SHP77 (cell line): ENCODE measurements at regions not wholly inside any gene's neighbourhood (a gene's known extent, or its start where the extent isn't known, plus 50 kb on each side); places are given as distances from the start of the nearest gene placed in this dataset.

Experiments used
- DNase-seq, 2 experiments: peaks; one replicate each; lab custom pipeline; 2025; lab: John Stamatoyannopoulos, UW

DNA sequence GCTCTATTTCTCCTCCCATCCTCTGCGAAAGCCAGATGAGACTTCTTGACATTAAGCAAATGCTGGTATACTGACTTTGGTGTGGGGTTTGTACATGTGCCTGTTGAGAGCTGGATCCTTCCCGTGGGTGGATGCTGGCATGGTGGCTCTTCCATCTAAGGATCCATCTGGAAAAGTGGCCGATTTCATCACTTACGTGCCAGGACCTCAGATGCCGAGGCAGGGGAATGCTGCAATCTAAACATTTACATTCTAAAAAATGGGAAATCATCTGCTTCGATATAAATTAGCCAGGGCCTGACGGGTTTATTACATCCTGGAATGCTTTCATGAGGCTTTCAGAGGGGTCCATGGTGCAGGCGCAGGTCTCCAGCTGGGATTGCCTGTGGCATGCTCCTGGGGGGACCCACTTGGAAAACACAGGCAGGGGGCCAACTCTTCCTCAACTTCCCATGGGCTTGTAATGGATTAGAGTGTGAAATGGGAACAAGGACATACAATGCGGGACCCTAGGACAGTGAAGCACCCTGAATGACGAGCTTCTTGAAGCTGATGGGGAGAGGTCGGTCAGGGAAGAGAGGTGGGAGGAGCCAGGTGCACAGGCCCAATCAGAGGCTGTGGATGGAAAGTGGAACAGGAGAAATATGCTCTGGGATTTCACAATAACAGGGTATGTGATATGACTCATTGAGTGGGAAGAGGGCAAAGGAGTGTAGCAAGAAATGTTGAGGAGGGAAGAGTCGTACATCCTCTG is 105.5 kb upstream of the PITX1 start:
- DNase-seq: peak; percentile 39 to 45

DNA sequence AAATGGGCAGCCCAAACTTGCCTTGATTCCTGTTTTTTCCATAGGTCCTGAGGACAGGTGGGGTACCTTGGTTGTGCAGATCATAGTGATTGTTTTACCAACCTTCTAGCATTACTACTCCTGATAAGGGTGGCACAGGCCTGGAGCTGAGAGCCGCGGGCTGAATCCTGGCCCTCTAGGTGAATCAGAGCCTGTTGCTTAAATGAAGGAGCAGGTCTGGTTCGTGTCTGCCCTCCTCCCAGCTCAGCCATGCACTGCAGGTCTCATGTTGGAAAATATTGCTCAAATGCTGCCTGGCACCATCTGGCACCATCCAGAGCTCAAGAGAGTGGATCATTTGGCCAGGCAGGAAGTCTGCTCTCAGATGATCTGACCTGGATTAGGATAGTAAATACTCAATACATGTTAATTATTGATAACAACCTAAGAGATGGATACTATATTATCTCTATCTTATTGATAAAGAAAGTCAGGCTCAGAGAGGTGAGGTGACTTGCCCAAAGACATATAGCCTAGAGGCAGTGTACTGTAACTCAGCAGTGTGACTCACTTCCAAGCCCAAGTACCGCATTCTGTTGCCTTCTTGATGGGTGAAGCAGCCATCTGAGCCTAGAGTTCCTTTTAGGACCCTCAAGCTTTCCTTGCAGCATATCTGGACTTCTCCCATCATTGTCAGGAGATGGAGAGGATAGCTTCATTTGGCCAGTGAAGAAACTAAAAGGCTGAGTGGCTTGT is 104.3 kb upstream of the PITX1 start:
- no peak for DNase-seq

DNA sequence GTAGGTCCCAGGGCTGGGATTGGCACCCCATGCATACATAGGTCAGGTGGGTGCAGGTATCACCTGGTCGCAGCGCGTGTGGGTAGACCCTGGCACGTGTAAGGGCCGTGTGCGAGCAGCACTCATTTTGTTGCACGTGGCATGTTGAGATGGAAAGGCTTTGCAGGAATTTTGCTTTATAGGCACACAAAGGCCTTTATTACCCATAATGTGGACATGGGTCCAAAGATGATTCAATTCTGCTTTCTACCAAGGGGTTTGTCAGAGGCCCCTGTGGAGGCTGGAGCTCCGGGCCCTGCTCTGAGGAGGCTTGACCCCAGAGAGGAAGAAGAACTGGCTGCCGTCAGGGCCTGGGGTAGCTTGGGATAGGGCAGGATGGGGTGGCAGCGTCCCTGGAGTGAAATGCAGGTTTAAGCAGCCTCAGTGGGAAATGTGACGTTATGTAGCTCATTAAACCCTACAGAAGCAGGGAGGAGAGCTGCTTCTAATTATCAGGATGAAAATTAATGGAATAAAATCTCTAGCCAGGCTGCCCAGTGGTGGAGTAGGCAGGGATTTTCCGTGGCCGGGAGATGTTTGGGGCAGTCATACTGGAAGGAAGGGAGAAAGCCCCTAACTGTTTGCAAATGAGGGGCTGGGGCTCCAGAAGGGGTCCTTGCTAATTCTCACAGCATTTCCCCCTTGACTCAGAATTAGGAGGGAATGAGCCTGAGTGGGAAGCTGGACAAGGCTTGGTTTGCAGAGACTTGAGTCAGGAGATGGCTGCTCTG is 103.3 kb upstream of the PITX1 start:
- DNase-seq: no peak

DNA sequence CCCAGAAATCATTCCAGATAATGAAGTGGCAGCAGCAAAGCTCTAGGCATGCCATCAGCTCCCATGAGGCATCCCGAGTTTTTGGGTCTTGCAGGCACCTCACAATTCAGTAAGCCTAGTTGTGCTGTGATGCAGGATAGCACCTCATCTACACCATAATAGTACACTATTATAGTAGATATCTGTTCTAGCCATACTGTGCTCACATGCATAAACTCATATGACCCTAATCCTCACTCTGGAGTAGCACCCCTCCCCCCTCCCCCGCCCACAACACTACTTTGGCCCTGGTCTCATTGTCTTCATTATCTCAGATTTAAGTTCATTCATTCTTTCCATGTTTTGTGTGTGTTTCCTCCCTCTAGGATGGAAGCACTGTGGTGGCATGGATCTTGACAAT is 102.5 kb upstream of the PITX1 start:
- no peak for DNase-seq

DNA sequence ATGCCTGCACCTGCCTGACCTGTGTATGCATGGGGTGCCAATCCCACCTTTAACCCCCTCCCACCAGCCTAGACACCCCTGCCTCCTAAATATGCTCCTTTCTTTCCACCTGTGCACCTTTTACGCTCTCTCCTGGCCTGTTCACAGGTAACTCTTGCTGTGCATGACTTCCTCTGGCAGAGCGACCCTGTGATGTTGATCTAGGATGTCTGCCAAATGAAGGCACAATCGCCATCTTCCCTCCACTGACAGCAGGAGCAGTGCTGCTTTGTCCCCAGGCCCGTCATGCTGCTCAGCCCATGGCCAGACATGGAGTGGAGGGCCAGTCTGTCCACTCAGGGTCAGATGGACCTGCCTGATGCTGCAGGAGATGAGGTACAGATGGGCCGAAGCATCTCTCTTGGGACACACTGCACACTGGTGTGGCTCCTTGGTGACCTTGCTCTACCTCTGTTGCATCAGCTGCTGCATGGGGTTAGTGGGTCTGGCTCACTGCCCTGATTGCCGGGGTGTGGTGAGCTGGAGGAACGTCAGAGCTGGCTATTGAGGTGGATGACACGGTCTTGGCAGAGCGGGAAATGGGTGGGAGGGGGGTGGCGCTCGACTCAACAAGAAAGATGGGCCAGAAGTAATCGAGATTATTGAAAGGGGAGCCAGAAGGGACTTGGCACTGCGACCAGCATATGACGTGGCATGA is 101.7 kb upstream of the PITX1 start:
- peak; percentile 94 for DNase-seq

DNA sequence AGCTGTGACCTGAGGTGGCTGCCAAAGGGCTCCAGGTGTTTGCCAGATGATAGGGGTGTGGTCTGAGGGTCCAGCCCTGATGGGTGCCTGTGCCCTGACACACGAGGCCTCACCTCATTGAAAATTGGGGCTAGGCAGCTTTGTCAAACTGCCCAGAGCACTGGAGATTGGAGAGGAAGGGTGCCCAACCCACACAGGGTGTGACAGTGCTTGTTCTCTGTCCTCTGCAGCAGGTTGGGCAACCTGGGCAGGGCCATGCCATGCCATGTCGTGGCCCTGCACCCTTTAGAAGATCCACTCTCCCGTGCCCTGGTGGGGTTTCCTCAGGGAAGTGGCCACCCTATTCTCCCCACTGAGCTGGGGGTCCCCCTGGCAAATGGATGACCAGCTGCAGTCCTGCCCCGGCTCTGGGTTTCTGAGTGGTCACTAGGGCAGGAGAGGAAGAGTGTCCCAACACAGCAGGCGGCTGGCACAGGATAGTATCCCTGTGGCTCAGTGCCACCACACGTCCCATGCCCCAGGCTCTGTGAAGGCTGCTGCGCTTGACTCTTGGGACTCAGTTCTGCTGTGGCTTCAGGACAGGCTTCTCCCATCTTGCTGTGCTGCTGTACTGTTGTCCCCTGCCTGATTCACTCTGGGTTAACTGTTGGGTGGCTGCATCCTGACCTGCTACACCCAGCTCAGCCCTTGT is 100.8 kb upstream of the PITX1 start:
- DNase-seq: no peak

DNA sequence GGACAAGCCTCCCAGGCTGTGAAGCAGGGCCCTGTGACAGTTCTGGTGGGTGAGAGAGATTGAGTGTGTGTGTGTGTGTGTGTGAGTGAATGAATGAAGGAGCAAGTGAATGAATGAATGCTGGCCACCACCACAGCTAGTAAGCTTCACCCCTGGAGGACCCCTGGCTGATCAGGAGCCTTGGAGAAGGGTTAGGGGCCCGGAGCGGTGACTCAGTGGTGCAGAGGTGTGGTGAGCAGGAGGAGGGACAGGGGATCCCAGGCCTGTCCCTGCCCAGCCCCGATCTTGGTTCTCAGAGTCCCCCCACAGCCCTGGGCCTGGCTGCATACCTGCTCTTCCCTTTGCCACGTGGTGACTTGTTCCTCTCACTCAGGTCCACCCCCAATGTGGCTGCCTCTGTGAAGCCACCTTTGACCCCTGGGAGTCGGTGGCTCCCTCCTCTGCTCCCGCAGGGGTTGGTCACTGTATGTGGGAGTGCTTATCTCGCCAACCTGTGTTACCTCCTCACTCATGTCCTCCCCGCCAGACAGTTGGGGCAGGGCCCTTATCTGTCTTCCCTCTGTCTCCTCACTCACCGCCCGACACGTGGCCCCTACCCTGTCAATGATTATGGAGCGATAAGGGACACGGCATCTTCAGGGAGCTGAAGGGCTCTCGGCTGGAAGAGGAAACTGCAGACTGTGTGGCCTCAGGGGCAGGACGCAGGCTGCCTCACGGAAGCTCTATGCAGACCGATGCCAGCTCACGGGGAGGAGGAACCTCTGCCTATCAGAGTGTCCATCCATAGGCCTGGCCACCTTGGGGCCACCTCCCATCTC is 99.9 kb upstream of the PITX1 start:
- no peak for DNase-seq

DNA sequence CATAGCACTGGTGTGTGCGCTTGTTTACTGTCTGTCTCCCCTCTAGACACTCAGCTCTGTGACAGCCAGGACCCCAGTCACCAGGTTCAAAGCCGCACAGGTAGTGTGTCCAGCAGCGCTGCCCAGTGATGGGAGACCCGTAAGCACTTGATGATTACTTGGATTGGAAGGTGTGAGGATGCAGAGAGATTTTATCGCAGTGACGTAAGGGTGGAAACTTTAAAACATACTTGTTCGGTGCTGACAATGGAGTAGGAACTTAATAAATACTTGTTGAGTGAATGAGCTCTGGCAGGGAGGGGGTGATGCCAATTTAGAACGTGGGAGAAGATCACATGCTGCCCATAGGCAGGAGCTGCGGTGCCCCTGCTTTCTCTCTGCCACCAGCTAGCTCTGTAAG is 99.2 kb upstream of the PITX1 start:
- no peak for DNase-seq

DNA sequence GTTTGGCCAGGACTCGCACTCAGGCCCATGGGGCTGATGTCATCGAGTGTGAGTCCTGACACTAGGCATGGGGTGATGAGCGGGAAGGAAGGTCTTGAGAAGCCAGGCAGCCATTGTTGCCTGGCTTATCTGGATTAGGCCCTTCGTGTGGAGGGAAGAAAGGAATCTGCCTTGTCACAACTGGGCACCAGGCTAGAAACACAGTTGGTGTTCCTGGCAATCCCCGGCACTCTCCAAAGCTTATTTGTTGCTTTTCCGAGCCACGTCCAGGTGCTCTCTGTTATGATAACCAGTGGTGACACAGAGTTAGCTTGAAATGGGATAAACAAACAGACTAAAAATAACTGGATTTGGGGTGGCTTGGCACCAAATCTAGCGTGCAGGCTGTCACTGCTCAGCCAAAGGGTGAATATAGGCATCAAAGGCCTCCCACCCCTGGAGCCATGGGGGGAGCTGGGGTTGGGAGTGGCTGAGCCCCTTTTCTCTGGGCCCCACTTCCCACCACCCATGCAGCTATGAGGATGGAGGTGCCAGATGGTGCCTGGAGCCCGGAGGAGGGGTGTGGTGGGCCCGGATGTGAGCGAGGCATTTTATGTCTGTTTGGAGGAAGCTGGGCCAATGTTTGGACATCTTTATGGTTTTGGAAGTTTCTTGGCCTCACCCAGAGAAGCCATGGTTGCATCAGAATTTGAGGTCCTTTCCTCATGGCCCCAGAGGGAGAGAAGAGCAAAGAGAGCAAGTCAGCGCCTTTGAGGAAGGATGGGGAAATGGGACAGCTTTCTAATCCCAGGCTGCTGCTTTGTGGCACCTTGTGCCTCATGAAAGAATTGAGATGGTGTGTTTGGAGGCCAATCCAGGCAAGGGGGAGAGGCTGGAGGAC is 98.0 kb upstream of the PITX1 start:
- peak; percentile 34 to 37 for DNase-seq

DNA sequence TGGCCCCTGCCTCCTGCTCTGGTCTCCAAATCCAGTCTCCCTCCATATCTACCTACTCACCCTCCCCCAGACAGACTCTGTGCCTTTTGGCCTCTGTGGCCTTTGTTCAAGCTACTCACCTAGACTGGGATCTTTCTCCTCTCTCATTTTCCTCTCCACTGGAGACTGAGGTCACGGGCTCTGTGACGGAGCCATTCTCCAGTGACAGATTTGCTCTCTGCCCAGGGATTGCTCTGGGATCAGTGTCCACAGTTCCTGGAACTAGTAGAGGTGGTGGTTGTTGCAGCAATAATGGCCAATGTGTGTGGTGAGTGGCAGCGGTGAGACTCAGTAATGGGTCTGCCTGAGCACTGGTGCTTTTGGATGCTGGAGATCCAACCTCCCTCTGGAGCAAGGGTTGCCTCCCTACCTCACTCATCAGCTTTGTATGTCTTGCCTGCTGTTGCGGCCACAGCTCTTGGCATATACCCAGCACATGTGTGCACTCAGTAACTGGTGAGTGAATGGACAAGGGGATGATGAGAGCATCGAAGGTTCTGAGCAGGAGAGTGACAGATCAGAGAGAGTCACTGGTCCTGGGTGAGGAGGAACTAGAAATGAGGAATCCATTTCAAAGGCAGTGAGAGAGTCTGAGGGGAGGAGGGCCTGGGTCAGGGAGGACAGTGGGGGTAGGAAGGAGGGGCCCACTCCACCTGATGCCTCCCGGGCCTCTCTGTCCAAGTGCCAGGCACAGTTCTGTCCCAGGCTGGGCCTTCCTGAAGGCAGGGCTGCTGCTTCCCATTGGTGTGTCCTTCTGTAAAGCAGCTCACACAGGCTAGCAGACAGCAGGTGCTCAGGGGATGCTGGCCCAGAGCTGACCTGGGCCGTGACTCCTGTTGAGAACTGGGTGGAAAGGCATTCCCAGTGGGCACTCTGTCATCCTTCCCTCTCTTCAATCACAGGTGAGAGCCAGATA is 96.5 kb upstream of the PITX1 start:
- DNase-seq: peak in 1 of 2 experiments; percentile 40

DNA sequence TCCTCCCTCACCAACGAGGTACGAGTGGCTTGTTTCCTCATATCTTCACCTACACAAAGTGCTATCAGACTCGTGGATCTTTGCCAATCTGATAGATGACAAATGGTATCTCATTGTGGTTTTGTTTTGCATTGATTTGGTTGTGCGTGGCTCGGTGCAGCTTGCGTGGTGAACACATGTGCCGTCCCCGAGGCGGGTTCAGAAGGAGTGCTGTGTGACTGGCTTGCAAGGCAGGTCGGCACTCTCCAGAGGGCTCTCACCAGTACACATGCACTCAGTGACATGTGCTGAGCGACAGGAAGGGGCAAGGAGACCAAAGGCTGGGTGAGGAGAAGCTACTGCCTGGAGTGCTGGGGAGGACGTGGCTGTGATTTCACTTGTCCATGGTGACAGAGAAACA is 95.3 kb upstream of the PITX1 start:
- DNase-seq: no peak

DNA sequence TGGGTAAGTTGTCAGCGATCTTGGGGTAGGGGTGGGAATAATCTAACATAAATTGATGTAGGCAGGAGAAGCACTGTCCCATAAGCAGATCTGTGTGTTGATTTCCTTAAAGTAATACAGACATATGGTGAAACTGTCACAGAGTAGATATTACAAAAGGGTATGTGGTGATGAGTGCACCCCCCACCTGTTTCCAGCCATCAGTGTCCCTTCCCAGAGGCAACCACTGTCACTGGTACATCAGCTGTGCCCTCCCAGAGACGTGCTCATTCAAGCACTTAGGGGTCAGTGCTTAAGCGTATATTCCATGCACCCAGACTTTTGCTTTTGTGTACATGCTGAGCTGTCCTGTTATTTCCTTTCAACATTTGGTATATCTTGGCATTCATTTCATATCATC is 94.3 kb upstream of the PITX1 start:
- DNase-seq: no peak

DNA sequence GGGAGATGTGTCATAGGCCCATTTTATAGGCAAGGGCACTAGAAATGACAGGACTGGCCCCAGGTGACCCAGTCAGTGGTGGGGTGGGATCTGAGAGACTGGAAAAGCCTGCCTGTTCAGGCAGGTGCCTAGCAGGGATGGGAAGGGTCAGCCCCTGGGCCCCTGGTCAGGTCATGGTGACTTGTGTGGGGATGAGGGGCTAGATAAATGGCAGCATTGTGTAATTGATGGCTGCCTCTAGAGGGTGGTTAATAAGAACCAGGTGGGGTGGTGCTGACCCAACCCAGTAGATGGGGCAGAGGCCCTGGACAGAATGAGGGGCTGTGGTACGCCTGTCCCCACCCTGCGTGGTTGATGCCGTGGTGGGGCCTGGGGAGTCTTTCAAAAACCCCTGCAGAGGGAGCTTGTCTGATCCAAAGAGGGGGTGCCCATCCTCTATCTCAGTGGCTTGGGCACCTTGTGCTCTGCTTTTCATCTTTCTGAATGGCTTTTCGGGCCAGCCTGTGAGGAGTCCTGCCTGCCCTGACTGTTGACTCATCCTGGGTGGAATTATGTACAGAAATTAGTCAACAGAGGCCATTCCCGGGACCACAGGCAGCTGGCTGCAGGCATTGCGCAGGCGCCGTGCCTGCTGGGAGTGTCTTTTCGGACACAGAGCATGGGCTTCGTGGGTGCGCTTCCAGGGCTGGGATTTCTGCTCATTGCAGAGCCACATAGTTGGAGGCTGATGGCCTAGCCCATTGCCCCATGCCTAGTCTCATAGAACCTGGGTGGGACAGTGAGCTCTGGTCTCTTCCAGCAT is 93.6 kb upstream of the PITX1 start:
- DNase-seq: peak; percentile 29 to 63

DNA sequence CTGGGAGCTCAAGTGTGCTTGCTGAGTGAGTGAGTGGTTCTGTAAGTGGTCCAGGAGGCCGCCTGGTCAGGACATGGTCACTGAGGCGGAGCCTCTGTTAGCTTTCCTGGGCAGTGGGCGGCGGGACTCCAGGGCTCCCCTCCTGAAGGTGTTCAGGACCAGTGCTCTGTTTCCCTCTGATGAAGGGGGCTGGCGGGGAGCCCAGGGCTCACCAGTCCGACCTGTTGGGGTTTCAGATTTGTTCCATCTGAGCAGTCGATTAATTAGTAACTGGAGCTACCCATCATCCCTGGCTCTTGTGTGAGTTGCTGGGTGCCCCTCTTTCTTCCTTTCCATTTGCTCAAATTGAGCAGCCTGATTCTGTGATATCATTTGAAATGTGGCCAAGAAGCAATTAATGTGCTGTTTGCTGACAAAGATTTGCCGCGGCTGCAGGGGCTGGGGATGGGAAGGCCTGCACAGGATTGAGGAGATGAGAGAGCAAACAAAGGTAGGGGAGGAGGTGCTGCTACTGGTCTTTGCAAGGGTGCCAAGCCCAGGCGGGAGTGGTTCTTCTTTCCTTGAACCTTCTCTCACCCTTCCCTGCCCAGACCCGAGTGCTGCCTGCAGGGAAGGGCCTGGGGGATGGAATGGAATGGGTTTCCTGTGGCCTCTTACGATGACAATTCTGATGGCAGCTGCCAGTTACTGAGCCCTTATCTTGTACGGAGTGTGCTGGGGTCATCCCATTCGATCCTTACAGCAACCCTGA is 92.8 kb upstream of the PITX1 start:
- DNase-seq: no peak

DNA sequence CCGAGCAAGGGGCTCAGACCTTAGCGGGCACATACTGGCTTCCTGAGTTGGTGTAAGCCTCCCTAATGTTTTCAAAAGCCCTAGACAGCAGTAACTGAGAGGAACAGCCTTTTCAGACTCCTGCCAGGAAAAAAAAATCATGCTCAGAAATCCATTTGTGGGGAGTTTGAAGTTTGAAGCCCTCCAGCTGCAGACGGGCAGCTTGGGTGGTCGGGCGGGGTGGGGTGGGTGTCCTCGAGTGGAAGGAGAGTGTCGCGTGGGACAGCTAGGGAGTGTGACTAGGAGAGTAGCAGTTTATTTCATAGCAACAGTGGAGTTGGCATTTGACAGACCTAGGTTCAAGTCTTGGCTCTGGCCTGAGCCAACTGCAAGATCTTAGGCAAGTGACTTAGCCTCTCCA is 90.7 kb upstream of the PITX1 start:
- DNase-seq: no peak

DNA sequence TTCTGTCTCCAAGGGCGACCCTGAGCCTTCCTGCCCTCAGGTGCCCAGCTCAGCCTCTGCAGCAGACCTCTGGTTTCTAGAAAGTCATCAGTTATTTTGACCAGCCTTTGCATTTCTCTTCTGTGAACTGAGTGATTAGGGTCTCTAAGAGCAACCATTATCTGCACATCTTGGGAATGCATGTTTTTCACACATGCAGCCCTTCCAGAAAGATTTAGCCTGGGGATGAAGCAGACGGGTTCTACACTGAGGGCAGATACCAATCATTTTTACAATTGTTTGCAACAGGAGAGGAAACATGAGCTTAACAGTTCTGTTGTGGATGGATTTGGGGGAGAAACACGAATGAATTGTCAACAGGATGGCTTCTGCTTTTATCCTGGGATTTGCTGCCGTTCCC is 90.1 kb upstream of the PITX1 start:
- DNase-seq: no peak

DNA sequence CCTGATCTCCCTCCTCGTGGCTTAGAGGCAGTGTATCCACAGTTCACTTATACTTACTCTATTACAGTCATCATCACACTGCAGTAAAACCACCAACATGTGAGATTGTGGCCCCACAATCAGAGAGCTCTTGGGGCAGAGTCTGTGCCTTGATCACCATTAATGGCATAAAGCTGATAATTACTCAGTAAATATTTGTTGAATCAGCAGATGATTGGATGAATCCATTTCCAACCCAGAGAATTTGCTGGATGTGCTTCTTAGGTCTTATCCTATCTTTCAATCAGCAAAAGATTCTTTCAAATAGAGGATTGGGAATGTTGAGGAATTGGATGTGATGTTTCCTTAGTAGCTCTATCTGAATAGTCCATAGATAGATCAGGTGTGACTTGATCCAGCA is 88.8 kb upstream of the PITX1 start:
- no peak for DNase-seq
